ENCODE measurements at regions not wholly inside any gene's neighbourhood (a gene's known extent, or its start where the extent isn't known, plus 50 kb on each side); places are given as distances from the start of the nearest gene placed in this dataset.

GRCh38 chr14:86015511-86015910, 485.6 kb downstream of the FLRT2 start:
- DNase-seq = no peak

GRCh38 chr14:86013641-86014040, 483.7 kb downstream of the FLRT2 start:
- DNase-seq = no peak

GRCh38 chr14:86012461-86012860, 482.5 kb downstream of the FLRT2 start:
- no peak for DNase-seq

- no peak for DNase-seq
Measured at GRCh38 chr14:86003998-86004397, 474.1 kb downstream of the FLRT2 start.

GRCh38 chr14:85996551-85996950, 466.6 kb downstream of the FLRT2 start:
- DNase-seq = no peak

GRCh38 chr14:85991156-85991555, 461.2 kb downstream of the FLRT2 start:
- no peak for DNase-seq

GRCh38 chr14:85987907-85988306, 458.0 kb downstream of the FLRT2 start:
- no peak for DNase-seq

GRCh38 chr14:85987292-85987691, 457.3 kb downstream of the FLRT2 start:
- no peak for DNase-seq

GRCh38 chr14:85978582-85979250, 448.8 kb downstream of the FLRT2 start:
- no peak for DNase-seq

- no peak for DNase-seq
Measured at GRCh38 chr14:85974602-85975001, 444.7 kb downstream of the FLRT2 start.

GRCh38 chr14:85963486-85963885, 433.5 kb downstream of the FLRT2 start:
- no peak for DNase-seq

- DNase-seq = no peak
Measured at GRCh38 chr14:85960756-85961155, 430.8 kb downstream of the FLRT2 start.

- no peak for DNase-seq
Measured at GRCh38 chr14:85959063-85959462, 429.1 kb downstream of the FLRT2 start.

- no peak for DNase-seq
Measured at GRCh38 chr14:85958069-85958468, 428.1 kb downstream of the FLRT2 start.

GRCh38 chr14:85953265-85953664, 423.3 kb downstream of the FLRT2 start:
- DNase-seq = no peak

- no peak for DNase-seq
Measured at GRCh38 chr14:85948153-85948552, 418.2 kb downstream of the FLRT2 start.

- no peak for DNase-seq
Measured at GRCh38 chr14:85947461-85948139, 417.7 kb downstream of the FLRT2 start.

GRCh38 chr14:85943192-85943591, 413.2 kb downstream of the FLRT2 start:
- no peak for DNase-seq

GRCh38 chr14:85934886-85935254, 404.9 kb downstream of the FLRT2 start:
- DNase-seq = no peak

GRCh38 chr14:85934123-85934885, 404.4 kb downstream of the FLRT2 start:
- peak; percentile 64 to 66 for DNase-seq

- no peak for DNase-seq
Measured at GRCh38 chr14:85921241-85921640, 391.3 kb downstream of the FLRT2 start.

- DNase-seq = no peak
Measured at GRCh38 chr14:85917716-85918115, 387.8 kb downstream of the FLRT2 start.

- DNase-seq = no peak
Measured at GRCh38 chr14:85915711-85916110, 385.8 kb downstream of the FLRT2 start.

- DNase-seq = no peak
Measured at GRCh38 chr14:85912141-85912540, 382.2 kb downstream of the FLRT2 start.

All from activated T-cell treated with anti-CD3 and anti-CD28 coated beads, Interleukin-2, amount 50 U/mL, for 48 hours (primary cell).